ENCODE measurements at regions not wholly inside any gene's neighbourhood (a gene's known extent, or its start where the extent isn't known, plus 50 kb on each side); places are given as distances from the start of the nearest gene placed in this dataset.

DNA sequence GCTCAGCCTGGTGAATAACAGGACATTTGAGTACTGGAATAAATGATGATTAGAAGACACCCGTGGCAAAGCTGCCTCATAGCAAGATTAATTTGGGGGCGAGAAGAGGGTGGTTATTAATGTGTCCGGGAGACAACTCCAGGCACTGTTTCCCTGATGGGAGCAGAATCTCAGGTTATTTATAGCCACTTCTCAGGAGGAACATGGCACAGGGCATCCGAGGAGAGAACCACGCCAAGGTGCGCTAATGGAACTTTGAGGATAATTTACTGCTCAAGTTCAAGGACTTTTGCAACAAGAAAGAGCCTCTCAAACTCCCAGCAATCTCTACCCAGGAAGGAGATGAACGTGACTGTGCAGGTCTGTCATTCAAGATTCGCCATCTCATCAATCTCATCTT, 362.5 kb upstream of the ERCC4 start:
- TF ChIP-seq HCFC1 (IDR thresholded peaks at IDR 0.05; ENCODE audit: low read length) = no peak
- TF ChIP-seq EZH2 (IDR thresholded peaks at IDR 0.05; ENCODE audit: borderline replicate concordance, control insufficient read depth, low read depth, low read length) = no peak
- TF ChIP-seq PAX5 (IDR thresholded peaks at IDR 0.05; ENCODE audit: borderline replicate concordance, low read depth, low read length) = no peak
- TF ChIP-seq, protein P1, sequence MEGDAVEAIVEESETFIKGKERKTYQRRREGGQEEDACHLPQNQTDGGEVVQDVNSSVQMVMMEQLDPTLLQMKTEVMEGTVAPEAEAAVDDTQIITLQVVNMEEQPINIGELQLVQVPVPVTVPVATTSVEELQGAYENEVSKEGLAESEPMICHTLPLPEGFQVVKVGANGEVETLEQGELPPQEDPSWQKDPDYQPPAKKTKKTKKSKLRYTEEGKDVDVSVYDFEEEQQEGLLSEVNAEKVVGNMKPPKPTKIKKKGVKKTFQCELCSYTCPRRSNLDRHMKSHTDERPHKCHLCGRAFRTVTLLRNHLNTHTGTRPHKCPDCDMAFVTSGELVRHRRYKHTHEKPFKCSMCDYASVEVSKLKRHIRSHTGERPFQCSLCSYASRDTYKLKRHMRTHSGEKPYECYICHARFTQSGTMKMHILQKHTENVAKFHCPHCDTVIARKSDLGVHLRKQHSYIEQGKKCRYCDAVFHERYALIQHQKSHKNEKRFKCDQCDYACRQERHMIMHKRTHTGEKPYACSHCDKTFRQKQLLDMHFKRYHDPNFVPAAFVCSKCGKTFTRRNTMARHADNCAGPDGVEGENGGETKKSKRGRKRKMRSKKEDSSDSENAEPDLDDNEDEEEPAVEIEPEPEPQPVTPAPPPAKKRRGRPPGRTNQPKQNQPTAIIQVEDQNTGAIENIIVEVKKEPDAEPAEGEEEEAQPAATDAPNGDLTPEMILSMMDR (IDR thresholded peaks at IDR 0.05 in 2 of 3, conservative IDR thresholded peaks at IDR 0.05 in 1 of 3; ENCODE audit: control insufficient read depth in 2 of 3, extremely low read depth in 1 of 3, insufficient read depth in 1 of 3, low read depth in 3 of 3, low read length in 3 of 3) = no peak
